ENCODE measurements at regions not wholly inside any gene's neighbourhood (a gene's known extent, or its start where the extent isn't known, plus 50 kb on each side); places are given as distances from the start of the nearest gene placed in this dataset.

GRCh38 chr14:22513066-22513812 is 75.8 kb downstream of the DAD1 start:
- DNase-seq (no peak), ATAC-seq (ENCODE audit: low FRiP score in 2 of 2) (no peak)
- no peaks in the 10 kb centered on the region for H3K36me3 ChIP-seq
- WGBS, 2 donors: 74 to 83% methylated on average over 3 of the region's 3 CpGs
- H3K27ac ChIP-seq: peak overlapping the region in 1 of 4 donors; percentile 14
- H3K27me3 ChIP-seq: no peaks in the 10 kb centered on the region
- H3K4me3 ChIP-seq: no peak overlapping the region
- TF ChIP-seq CTCF (IDR thresholded peaks at IDR 0.05) (no peak), EP300 (IDR thresholded peaks at IDR 0.05) (no peak), POLR2AphosphoS5 (IDR thresholded peaks at IDR 0.05) (no peak), POLR2A (IDR thresholded peaks at IDR 0.05) (no peak)
- H3K9me3 ChIP-seq: no peaks in the 10 kb centered on the region
- no peaks in the 10 kb centered on the region for H3K4me1 ChIP-seq

GRCh38 chr14:22512106-22512814 is 76.8 kb downstream of the DAD1 start:
- Histone ChIP-seq H3K9me3 (no peaks in the 10 kb centered on the region), H3K27ac (peak overlapping the region in 1 of 4 donors; percentile 14), H3K4me3 (no peak overlapping the region), H3K4me1 (no peaks in the 10 kb centered on the region), H3K27me3 (no peaks in the 10 kb centered on the region), H3K36me3 (no peaks in the 10 kb centered on the region)
- WGBS, 2 donors: 75 to 80% methylated on average over 2 of the region's 2 CpGs
- no peak for ATAC-seq (ENCODE audit: low FRiP score in 2 of 2)
- no peak for TF ChIP-seq POLR2AphosphoS5 (IDR thresholded peaks at IDR 0.05)
- no peak for TF ChIP-seq POLR2A (IDR thresholded peaks at IDR 0.05)
- no peak for TF ChIP-seq EP300 (IDR thresholded peaks at IDR 0.05)
- no peak for TF ChIP-seq CTCF (IDR thresholded peaks at IDR 0.05)
- DNase-seq: no peak

- WGBS, 2 donors: 70% methylated on average over 3 of the region's 3 CpGs
- no peak for DNase-seq
- ATAC-seq (ENCODE audit: low FRiP score in 2 of 2): peak in 1 of 2 donors; percentile 39
- Histone ChIP-seq H3K4me1 (no peaks in the 10 kb centered on the region), H3K27ac (no peak overlapping the region), H3K4me3 (no peak overlapping the region), H3K9me3 (no peaks in the 10 kb centered on the region), H3K27me3 (no peaks in the 10 kb centered on the region), H3K36me3 (no peaks in the 10 kb centered on the region)
- TF ChIP-seq CTCF (IDR thresholded peaks at IDR 0.05): no peak
Measured at GRCh38 chr14:22510527-22511110, 78.4 kb downstream of the DAD1 start.

- no peak for TF ChIP-seq EP300 (IDR thresholded peaks at IDR 0.05)
- ATAC-seq (ENCODE audit: low FRiP score in 2 of 2) (no peak), DNase-seq (no peak)
- Histone ChIP-seq H3K4me1 (no peaks in the 10 kb centered on the region), H3K27ac (no peak overlapping the region), H3K36me3 (no peaks in the 10 kb centered on the region), H3K9me3 (no peaks in the 10 kb centered on the region), H3K4me3 (no peak overlapping the region), H3K27me3 (no peaks in the 10 kb centered on the region)
- WGBS, 2 donors: 59 to 69% methylated on average over 5 of the region's 5 CpGs
Measured at GRCh38 chr14:22509751-22510300, 79.2 kb downstream of the DAD1 start.

GRCh38 chr14:22509036-22509709 is 79.9 kb downstream of the DAD1 start:
- H3K27me3 ChIP-seq: no peaks in the 10 kb centered on the region
- ATAC-seq (ENCODE audit: low FRiP score in 2 of 2) (no peak), DNase-seq (no peak)
- 74 to 78% methylated on average over 7 of the region's 7 CpGs for WGBS, 2 donors
- H3K36me3 ChIP-seq: no peaks in the 10 kb centered on the region
- no peak overlapping the region for H3K4me3 ChIP-seq
- no peaks in the 10 kb centered on the region for H3K4me1 ChIP-seq
- no peaks in the 10 kb centered on the region for H3K9me3 ChIP-seq
- no peak overlapping the region for H3K27ac ChIP-seq
- TF ChIP-seq POLR2AphosphoS5 (IDR thresholded peaks at IDR 0.05) (no peak), POLR2A (IDR thresholded peaks at IDR 0.05) (no peak), EP300 (IDR thresholded peaks at IDR 0.05) (no peak), CTCF (IDR thresholded peaks at IDR 0.05) (no peak)

Measured in upper lobe of left lung (tissue), 6 donors.